ENCODE measurements at regions not wholly inside any gene's neighbourhood (a gene's known extent, or its start where the extent isn't known, plus 50 kb on each side); places are given as distances from the start of the nearest gene placed in this dataset.

GRCh38 chr6:22392711-22393110 lies 95.9 kb upstream of the PRL start:
- Histone ChIP-seq H3K79me2 (no peaks in the 10 kb centered on the region), H3K4me1 (ENCODE audit: insufficient read depth) (no peaks in the 10 kb centered on the region), H3K4me2 (no peak overlapping the region), H3K9me2 (replicated peaks; ENCODE audit: insufficient read depth) (no peaks in the 10 kb centered on the region), H3K27me3 (no peaks in the 10 kb centered on the region), H2AFZ (no peak overlapping the region), H4K20me1 (ENCODE audit: insufficient read depth, poor library complexity, severe bottlenecking) (no peaks in the 10 kb centered on the region), H3K9me3 (ENCODE audit: low read depth) (no peaks in the 10 kb centered on the region), H3K36me3 (replicated peaks; ENCODE audit: insufficient read depth, low read depth) (no peaks in the 10 kb centered on the region), H3K27ac (no peak overlapping the region), H3K4me3 (no peak overlapping the region)
- WGBS (ENCODE audit: low lambda C conversion rate, missing lambda C conversion rate), result 93% methylated on average over 8 of the region's 8 CpGs
- no peak for DNase-seq (ENCODE audit: low spot score)
- TF ChIP-seq CTCF (IDR thresholded peaks at IDR 0.05; ENCODE audit: poor library complexity) (no peak), EZH2 (IDR thresholded peaks at IDR 0.05; ENCODE audit: borderline replicate concordance) (no peak), EZH2phosphoT487 (IDR thresholded peaks at IDR 0.05; ENCODE audit: low read depth, severe bottlenecking, unreplicated experiment) (no peak)

GRCh38 chr6:22394691-22395090 lies 97.9 kb upstream of the PRL start:
- TF ChIP-seq CTCF (IDR thresholded peaks at IDR 0.05; ENCODE audit: poor library complexity), result no peak
- TF ChIP-seq EZH2phosphoT487 (IDR thresholded peaks at IDR 0.05; ENCODE audit: low read depth, severe bottlenecking, unreplicated experiment), result no peak
- TF ChIP-seq EZH2 (IDR thresholded peaks at IDR 0.05; ENCODE audit: borderline replicate concordance), result no peak
- no peak overlapping the region for H3K4me2 ChIP-seq
- H3K4me3 ChIP-seq, result no peak overlapping the region
- H3K79me2 ChIP-seq, result no peaks in the 10 kb centered on the region
- no peak overlapping the region for H2AFZ ChIP-seq
- WGBS (ENCODE audit: low lambda C conversion rate, missing lambda C conversion rate), result 73% methylated on average over 2 of the region's 2 CpGs
- DNase-seq (ENCODE audit: low spot score), result no peak
- H3K9me2 ChIP-seq (replicated peaks; ENCODE audit: insufficient read depth), result no peaks in the 10 kb centered on the region
- no peaks in the 10 kb centered on the region for H3K27me3 ChIP-seq
- H4K20me1 ChIP-seq (ENCODE audit: insufficient read depth, poor library complexity, severe bottlenecking), result no peaks in the 10 kb centered on the region
- no peaks in the 10 kb centered on the region for H3K9me3 ChIP-seq (ENCODE audit: low read depth)
- no peaks in the 10 kb centered on the region for H3K4me1 ChIP-seq (ENCODE audit: insufficient read depth)
- H3K27ac ChIP-seq, result no peak overlapping the region
- no peaks in the 10 kb centered on the region for H3K36me3 ChIP-seq (replicated peaks; ENCODE audit: insufficient read depth, low read depth)

DNA sequence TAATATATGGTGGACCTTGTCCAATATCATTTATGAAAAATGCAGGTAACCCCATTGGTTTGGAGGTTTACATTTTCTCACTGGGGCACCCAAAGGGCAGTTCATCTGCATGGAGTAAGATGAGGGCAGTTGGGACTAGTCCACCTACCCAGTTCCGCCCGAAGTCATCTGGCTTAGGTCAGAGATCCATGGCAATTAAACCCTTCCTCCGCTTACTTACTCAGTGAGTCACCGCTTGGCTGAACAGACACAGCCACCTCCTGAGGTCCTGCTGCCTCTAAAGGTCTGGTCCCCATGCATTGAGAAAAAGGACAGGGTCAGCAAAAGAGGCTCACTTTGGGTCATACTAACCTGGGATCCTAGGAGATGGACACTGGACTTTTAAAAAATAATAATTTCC lies 102.9 kb upstream of the PRL start:
- H3K9me3 ChIP-seq (ENCODE audit: low read depth), result no peaks in the 10 kb centered on the region
- H3K9me2 ChIP-seq (replicated peaks; ENCODE audit: insufficient read depth), result no peaks in the 10 kb centered on the region
- no peak overlapping the region for H2AFZ ChIP-seq
- H3K27me3 ChIP-seq, result no peaks in the 10 kb centered on the region
- TF ChIP-seq EZH2phosphoT487 (IDR thresholded peaks at IDR 0.05; ENCODE audit: low read depth, severe bottlenecking, unreplicated experiment), result no peak
- no peak for TF ChIP-seq EZH2 (IDR thresholded peaks at IDR 0.05; ENCODE audit: borderline replicate concordance)
- TF ChIP-seq CTCF (IDR thresholded peaks at IDR 0.05; ENCODE audit: poor library complexity), result no peak
- no peak overlapping the region for H3K4me3 ChIP-seq
- H3K4me2 ChIP-seq, result no peak overlapping the region
- H3K4me1 ChIP-seq (ENCODE audit: insufficient read depth), result peaks cover 4% of the 10 kb centered on the region
- H4K20me1 ChIP-seq (ENCODE audit: insufficient read depth, poor library complexity, severe bottlenecking), result no peaks in the 10 kb centered on the region
- H3K27ac ChIP-seq, result no peak overlapping the region
- H3K79me2 ChIP-seq, result no peaks in the 10 kb centered on the region
- peak; percentile 61 for DNase-seq (ENCODE audit: low spot score)
- WGBS (ENCODE audit: low lambda C conversion rate, missing lambda C conversion rate), result 70% methylated on average over 4 of the region's 4 CpGs
- H3K36me3 ChIP-seq (replicated peaks; ENCODE audit: insufficient read depth, low read depth), result no peaks in the 10 kb centered on the region

- no peak overlapping the region for H2AFZ ChIP-seq
- no peaks in the 10 kb centered on the region for H3K9me3 ChIP-seq (ENCODE audit: low read depth)
- no peaks in the 10 kb centered on the region for H3K27me3 ChIP-seq
- H3K27ac ChIP-seq, result no peak overlapping the region
- H3K4me3 ChIP-seq, result no peak overlapping the region
- peaks cover 4% of the 10 kb centered on the region for H3K4me1 ChIP-seq (ENCODE audit: insufficient read depth)
- H3K4me2 ChIP-seq, result no peak overlapping the region
- no peak for TF ChIP-seq EZH2 (IDR thresholded peaks at IDR 0.05; ENCODE audit: borderline replicate concordance)
- H3K79me2 ChIP-seq, result no peaks in the 10 kb centered on the region
- no peaks in the 10 kb centered on the region for H3K36me3 ChIP-seq (replicated peaks; ENCODE audit: insufficient read depth, low read depth)
- no peaks in the 10 kb centered on the region for H4K20me1 ChIP-seq (ENCODE audit: insufficient read depth, poor library complexity, severe bottlenecking)
- H3K9me2 ChIP-seq (replicated peaks; ENCODE audit: insufficient read depth), result no peaks in the 10 kb centered on the region
- 63% methylated on average over 1 of the region's 1 CpG for WGBS (ENCODE audit: low lambda C conversion rate, missing lambda C conversion rate)
- DNase-seq (ENCODE audit: low spot score), result no peak
These were observed 104.4 kb upstream of the PRL start for GRCh38 chr6:22401206-22401605.
